IPS-NIHi7 (cell line): ENCODE measurements at regions not wholly inside any gene's neighbourhood (a gene's known extent, or its start where the extent isn't known, plus 50 kb on each side); places are given as distances from the start of the nearest gene placed in this dataset.
"Not testable (repeated sequence)": the region's sequence is repeated elsewhere in the genome, so short reads cannot be mapped to it uniquely, and the experiment has no call there.

Experiments
- DNase-seq: peaks from one replicate; pipeline ENCODE4 v3.0.0; 2012; ENCODE audit warnings: mixed read lengths; ENCODE audit errors: extremely low spot score

GRCh38 chr6:79394690-79395089 lies 142.5 kb downstream of the LCA5 start:
- no peak for DNase-seq

GRCh38 chr6:79392094-79392493 lies 145.1 kb downstream of the LCA5 start:
- no peak for DNase-seq

GRCh38 chr6:79391480-79391879 lies 145.8 kb downstream of the LCA5 start:
- DNase-seq, result no peak

DNA sequence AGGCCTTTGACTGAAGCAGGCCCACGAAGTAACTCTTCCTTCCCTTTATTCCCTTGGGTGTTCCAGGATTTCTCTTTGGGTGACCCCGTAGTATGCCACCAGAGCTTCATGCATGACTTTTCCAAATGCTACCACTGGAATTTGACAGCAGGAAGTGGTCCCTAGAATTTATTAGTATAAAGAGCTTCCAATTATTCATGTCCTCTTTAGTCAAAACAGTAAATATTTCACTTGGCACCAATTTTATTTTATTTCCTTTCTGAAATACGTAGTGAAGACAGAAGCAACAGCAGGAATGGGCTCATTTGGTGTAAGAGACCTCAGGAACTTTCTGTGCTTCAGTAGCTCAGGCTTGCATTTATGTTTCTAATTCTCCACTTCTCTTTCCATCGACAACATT lies 151.3 kb downstream of the LCA5 start:
- no peak for DNase-seq

DNA sequence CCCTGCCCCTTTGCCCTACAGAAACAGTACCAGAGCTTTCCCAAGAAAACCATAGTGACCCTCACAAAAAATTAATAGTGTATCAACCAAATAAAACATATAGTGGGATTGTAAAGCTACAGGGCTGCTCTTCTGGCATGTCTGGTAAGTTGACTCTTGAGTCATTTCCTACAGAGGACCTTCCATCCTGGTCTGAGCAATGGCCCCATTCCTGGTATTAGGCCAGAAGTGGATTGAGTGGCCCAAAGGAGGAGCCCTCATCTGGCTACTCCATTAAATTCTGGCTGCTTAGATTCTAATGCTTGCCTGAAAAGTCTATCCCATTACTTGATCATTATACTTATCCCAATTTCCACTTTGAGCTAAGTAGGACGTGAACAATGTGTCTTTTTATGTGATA lies 150.9 kb upstream of the HMGN3 start:
- DNase-seq, result no peak

DNA sequence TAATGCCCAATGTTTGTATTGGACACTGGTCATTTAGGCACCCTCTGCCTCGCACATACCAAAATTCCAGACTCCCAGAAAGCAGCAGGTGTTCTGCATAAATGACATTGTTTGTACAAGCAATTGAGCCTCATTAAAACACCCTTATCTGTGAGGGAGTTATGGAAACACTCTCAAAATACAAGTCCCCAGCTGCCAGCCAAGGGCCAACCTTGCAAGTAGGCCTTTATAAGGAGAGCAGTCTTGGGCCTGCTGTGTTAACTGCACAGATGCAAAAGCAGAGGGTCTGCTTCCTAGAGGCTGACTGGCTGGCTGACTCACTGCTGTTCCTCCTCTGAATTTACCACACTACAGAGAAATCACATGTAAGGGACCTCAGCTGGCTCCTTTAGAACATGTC lies 150.4 kb upstream of the HMGN3 start:
- DNase-seq, result no peak

GRCh38 chr6:79378957-79379356 lies 144.5 kb upstream of the HMGN3 start:
- no peak for DNase-seq

DNA sequence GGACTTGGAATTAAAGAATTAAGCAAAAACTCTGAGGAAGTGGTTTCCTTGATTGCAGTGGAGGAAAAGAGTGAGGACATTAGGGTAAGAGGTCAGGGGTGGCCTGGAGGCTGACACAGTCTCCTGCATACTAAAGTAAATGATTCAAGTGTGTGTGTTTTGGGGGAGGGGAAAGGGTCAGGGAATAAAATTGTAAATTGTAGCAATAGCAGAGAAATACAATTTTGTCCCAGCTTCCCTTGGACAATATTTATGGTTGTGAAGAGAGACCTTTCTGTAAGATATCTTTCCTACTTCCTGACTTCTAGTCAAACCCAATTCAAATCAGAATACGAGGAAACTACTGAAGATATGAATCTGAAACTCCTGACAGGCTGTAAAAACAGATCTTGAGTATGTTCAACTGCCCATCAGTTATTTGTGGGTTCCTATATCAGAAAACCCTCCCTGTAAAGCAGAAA lies 143.4 kb upstream of the HMGN3 start:
- DNase-seq, result no peak

DNA sequence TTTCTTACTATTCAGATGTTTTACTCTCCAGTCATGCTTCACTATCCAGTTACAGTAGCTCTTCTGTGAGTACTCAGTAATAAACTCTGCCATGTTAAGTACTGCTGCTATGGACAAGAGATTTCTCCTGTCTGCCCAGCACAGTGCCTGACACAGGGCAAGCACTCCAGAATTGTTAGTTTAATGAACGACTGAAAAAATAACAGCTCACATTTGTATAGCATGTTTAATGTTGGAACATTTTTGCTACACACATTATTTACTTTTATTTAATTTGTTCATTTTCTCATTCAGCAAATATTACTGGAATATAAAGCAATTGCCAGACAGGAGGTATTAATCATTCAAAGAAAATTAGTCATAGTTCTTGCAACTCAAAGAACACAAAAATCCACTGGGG lies 142.6 kb upstream of the HMGN3 start:
- DNase-seq, result no peak

DNA sequence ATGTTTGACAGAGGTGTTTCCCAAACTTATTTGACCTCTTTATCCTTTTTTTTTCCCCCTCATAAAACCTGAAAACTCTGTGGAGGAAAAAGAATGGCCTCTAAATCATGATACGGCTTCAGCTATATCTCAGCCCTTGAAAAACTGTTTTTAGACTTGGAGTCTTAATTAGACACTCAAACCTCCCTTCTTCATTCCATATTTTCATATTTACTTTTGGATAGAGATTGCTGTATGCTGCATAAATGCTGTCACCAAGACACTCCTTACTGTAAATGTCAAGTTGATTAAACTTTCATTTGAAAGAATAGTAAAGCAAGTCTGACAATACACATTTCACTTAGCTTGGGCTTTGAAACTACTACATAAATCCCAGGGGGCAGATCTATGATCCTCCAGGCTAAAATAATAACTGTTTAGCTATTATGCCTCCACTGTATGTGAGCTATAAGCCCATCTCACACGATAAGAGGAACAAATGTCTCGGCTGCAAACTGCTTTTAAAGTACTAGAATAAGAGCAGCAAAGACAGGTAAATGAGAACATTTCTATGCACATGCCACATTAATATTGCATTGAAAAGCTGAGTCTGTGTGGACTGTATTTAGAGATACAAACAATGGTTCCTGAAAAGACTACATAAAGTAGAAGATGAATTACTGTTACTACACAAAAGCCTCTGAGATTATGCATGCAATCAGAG lies 141.3 kb upstream of the HMGN3 start:
- no peak for DNase-seq

DNA sequence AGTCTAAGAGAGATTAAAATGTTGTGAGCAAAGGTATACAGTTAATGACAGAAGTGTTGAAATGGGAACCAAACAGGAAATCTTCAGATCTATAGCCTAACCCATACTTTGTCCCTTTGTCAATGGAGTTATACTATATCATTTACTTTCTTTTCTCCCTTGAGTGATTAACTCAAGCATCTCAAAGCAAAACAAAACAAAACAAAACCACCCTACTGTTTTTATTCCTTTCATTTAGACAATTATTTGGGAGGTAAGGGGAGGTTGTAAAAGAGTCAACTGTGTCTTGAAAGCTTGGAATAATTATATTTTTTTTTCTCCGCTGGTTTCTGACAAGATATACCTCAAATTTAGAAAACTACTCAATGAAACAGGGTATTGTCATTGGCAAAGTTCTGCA lies 139.8 kb upstream of the HMGN3 start:
- DNase-seq, result no peak

GRCh38 chr6:79373880-79374279 lies 139.4 kb upstream of the HMGN3 start:
- no peak for DNase-seq

- DNase-seq, result no peak
Observed at GRCh38 chr6:79373246-79373645, 138.8 kb upstream of the HMGN3 start.

DNA sequence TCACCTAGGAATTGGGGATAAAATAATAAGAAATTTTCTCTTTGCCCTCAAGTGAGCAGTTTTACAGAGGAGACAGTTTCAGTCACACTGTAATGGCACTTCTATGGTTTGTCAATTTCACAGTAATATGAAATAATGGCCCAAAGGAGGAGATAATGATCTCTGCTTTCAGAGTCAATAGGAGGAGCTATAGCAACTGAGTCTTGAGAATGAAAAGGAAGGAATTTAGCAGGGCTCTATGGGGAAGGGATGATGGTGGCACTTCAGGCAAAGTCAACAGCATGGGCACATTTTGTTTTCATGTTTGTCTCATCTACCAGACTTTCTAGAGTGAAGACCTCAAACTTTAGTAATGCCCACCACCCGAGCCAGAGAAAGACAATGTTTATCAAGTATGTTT lies 138.3 kb upstream of the HMGN3 start:
- DNase-seq, result no peak

DNA sequence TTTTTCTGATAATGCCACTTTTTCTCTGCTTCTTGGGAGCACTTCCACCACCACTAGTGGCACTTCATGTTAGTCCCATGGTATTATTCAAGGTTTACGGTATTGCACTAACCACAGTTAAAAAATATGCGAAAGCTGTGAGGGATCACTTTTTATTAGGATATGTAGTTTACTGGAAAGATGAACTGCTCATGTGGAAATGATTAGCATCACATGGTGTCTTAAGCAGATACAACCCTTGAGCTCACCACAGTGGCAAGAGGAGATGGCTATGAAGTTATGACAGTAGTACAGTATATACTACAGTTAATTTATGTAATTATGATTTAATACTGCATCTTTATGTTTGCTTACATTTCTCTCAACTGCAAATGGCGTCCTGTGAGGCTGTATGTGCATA lies 134.5 kb upstream of the HMGN3 start:
- no peak for DNase-seq

GRCh38 chr6:79363441-79363840 lies 129.0 kb upstream of the HMGN3 start:
- DNase-seq, result not testable (repeated sequence)

DNA sequence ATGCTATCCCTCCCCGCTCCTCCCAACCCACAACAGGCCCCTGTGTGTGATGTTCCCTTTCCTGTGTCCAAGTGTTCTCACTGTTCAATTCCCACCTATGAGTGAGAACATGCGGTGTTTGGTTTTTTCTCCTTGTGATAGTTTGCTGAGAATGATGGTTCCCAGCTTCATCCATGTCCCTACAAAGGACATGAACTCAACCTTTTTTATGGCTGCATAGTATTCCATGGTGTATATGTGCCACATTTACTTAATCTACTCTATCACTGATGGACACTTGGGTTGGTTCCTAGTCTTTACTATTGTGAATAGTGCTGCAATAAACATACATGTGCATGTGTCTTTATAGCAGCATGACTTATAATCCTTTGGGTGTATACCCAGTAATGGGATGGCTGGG lies 126.6 kb upstream of the HMGN3 start:
- not testable (repeated sequence) for DNase-seq

GRCh38 chr6:79353226-79353625 lies 118.7 kb upstream of the HMGN3 start:
- DNase-seq, result no peak

GRCh38 chr6:79338493-79338892 lies 104.0 kb upstream of the HMGN3 start:
- DNase-seq, result no peak

GRCh38 chr6:79335133-79335674 lies 100.7 kb upstream of the HMGN3 start:
- no peak for DNase-seq

- DNase-seq, result no peak
Observed at GRCh38 chr6:79334674-79335073, 100.2 kb upstream of the HMGN3 start.

DNA sequence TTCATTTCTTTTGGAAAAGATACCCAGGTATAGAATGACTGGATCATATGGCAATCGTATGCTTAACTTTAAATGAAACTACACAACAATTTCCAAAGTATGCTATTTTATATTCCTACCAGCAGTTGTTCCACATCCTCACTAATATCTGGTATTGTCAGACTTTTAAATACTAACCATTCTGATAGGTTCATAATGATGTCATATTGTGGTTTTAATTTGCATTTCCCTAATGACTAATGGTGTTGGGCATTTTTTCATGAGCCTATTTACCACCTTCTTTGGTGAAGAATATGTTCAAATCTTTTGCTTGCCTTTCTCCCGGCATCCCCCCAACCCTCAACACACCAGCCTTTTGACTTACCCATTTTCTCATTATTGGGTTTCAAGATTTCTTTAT lies 96.2 kb upstream of the HMGN3 start:
- DNase-seq, result no peak

- DNase-seq, result no peak
Observed at GRCh38 chr6:79313254-79313653, 78.8 kb upstream of the HMGN3 start.
